22Rv1 (cell line): ENCODE measurements at regions not wholly inside any gene's neighbourhood (a gene's known extent, or its start where the extent isn't known, plus 50 kb on each side); places are given as distances from the start of the nearest gene placed in this dataset.

ENCODE experiments used
- H3K27ac ChIP-seq: fragments of 450-650 bp; 2 replicates; pipeline ENCODE4 v1.5.1; 2017
- ZFX ChIP-seq: fragments of 450-650 bp; IDR thresholded peaks from 2 replicates; pipeline ENCODE4 v1.6.1; 2017; ENCODE audit warnings: antibody characterized with exemption, borderline replicate concordance
- TF ChIP-seq, protein P1 (sequence below): fragments of 450-650 bp; IDR thresholded peaks from 2 replicates; pipeline ENCODE4 v1.5.1; 2017; ENCODE audit warnings: mild to moderate bottlenecking

DNA sequence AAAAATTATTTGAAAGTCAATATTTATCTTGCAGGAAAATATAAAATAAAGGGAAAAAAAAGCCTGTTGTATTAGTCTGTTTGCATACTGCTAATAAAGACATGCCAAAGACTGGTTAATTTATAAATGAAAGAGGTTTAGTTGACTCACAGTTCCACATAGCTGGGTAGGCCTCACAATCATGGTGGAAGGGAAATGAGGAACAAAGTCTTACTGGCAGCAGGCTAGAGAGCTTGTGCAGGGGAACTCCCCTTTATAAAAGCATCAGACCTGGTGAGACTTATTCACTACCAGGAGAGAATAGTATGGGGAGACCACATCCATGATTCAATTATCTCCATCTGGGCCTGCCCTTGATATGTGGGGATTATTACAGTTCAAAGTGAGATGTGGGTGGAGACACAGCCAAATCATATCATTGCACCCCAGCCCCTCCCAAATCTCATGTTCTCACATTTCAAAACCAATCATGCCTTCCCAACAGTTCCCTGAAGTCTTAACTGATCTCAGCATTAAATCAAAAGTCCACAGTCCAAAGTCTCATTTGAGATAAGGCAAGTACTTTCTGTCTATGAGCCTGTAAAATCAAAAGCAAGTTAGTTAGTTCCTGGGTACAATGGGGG lies 1416.5 kb upstream of the SPRY2 start:
- TF ChIP-seq, protein P1, sequence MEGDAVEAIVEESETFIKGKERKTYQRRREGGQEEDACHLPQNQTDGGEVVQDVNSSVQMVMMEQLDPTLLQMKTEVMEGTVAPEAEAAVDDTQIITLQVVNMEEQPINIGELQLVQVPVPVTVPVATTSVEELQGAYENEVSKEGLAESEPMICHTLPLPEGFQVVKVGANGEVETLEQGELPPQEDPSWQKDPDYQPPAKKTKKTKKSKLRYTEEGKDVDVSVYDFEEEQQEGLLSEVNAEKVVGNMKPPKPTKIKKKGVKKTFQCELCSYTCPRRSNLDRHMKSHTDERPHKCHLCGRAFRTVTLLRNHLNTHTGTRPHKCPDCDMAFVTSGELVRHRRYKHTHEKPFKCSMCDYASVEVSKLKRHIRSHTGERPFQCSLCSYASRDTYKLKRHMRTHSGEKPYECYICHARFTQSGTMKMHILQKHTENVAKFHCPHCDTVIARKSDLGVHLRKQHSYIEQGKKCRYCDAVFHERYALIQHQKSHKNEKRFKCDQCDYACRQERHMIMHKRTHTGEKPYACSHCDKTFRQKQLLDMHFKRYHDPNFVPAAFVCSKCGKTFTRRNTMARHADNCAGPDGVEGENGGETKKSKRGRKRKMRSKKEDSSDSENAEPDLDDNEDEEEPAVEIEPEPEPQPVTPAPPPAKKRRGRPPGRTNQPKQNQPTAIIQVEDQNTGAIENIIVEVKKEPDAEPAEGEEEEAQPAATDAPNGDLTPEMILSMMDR, result no peak
- H3K27ac ChIP-seq, result no peak overlapping the region

DNA sequence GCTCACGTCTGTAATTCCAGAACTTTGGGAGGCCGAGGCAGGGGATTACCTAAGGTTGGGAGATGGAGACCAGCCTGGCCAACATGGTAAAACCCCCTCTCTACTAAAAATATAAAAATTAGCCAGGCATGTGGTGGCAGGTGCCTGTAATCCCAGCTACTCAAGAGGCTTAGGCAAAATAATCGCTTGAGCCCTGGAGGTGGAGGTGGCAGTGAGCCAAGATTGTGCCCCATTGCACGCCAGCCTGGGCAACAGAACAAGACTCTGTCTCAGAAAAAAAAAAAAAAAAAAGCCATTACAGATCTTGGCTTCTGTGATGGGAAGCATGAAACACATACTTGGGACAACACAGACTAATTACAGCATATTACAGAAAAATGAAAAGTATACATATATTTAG lies 1404.5 kb upstream of the SPRY2 start:
- H3K27ac ChIP-seq, result no peak overlapping the region
- no peak for TF ChIP-seq ZFX
- TF ChIP-seq, protein P1, result no peak

DNA sequence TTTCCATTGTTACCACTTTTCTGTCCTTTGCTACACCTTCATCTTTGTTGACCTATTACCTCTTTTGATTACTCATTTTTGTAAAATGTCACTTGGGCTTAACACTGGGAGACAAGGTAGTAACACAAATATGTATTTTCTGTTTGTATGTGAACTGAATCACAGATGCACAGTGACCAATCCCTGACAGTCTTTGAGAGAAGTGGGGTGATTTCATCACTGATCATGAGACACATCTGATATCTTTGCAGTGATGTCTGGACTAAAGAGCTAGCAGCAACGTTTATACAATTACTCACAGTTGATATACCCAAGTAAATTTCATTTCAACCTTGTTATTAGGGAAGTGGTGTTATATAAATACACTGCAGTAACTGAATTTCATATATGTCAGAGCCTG lies 1397.4 kb upstream of the SPRY2 start:
- TF ChIP-seq, protein P1, result no peak
- TF ChIP-seq ZFX, result no peak
- H3K27ac ChIP-seq, result no peak overlapping the region

DNA sequence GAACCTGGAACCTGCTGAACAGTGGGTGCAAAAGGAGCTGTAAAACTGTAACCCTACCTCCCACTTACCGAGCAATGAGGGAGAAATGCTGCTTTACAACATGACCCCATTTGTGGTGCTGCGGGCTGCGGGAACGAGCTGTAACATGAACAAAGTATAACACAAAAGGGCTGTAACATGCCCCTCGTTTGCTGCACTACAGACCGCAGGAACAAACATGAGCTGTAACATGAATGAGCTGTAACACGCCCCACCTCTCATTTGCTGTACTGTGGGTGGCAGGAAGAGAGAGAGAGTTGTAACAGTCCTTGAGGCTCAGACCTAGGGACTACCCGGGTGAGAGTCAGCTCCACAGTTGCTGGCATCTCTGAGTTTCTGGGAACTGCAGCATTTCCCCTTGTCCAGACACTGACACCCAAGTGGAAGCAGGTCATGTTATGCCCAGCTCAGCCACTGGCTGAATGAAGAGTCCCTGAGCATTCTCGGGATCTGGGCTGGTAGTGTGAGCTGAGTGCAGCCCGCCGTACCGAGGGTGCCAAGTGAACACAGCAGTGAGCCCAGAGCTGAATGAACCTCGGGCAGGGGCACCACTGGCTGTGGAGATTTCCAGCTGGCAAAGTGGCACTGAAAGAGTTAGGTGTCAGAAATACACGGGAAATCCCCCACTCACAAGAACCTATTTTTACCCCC lies 1385.3 kb upstream of the SPRY2 start:
- TF ChIP-seq, protein P1, result no peak
- TF ChIP-seq ZFX, result no peak
- H3K27ac ChIP-seq, result no peak overlapping the region

DNA sequence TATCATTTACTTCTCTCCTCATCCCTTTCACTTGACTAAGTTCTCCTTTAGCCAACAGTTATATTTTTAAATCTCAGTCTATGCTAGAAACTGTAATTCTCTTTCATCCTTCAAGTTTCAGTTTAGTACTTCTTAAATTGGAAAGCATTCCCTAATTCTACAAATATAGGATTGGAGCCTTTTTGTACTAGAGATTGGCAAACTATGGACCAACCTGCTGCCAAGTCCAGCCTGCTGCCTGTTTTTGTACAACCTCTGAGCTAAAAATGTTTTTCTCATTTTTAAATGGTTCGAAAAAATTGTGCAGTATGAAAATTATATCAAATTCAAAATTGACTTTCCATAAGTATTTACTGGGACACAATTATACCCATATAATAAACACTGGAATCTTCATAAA lies 1381.5 kb upstream of the SPRY2 start:
- TF ChIP-seq, protein P1, result no peak
- TF ChIP-seq ZFX, result no peak
- no peak overlapping the region for H3K27ac ChIP-seq

DNA sequence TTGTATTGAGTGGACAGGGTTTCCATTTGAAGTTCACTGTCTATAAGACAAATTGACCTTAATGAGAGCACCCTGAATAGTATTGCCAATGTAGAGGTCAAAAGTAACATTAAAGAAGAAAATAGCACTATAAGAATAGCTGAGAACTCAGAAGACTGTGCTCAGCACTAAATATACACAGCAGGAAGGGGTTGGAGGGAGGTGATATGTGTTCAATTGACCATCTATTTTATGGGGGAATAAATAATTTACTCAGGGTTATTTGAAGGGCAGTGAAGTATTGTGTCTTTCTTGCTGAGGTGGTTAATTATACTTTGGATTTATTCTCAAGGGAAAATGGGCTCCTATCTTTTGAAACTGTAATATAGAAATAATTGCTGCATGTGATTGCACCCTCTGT lies 1380.5 kb upstream of the SPRY2 start:
- no peak for TF ChIP-seq ZFX
- TF ChIP-seq, protein P1, result no peak
- no peak overlapping the region for H3K27ac ChIP-seq

DNA sequence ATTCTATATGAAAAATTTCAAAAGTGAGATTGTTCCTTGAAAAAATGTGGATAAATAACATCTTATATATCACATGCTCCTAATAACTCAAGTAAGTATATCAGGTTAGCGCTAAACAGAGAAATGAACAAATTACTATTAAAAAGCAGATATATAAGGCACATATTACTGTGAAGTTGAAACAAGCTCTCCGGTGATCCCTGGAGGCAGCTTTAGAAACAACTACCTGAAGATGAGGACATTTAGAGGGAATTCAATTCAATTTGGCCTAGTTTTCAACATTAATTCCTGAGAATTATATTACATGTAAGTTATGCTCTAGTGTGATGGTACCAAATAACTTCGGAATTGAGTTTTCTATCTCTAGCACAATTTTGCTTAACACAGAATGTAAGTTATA lies 1373.6 kb upstream of the SPRY2 start:
- no peak for TF ChIP-seq ZFX
- TF ChIP-seq, protein P1, result no peak
- no peak overlapping the region for H3K27ac ChIP-seq
